Keratinocyte (primary cell): ENCODE measurements at regions not wholly inside any gene's neighbourhood (a gene's known extent, or its start where the extent isn't known, plus 50 kb on each side); places are given as distances from the start of the nearest gene placed in this dataset.

Experiments
- CTCF ChIP-seq, 3 experiments: IDR thresholded peaks in 1 of 3; conservative IDR thresholded peaks in 1 of 3; optimal IDR thresholded peaks in 1 of 3; 2 replicates in 2 of 3; 3 replicates in 1 of 3; pipeline versions ENCODE3 to v1.5.1; 2011; ENCODE audit warnings: low read length in 3 of 3, mild to moderate bottlenecking in 3 of 3, moderate library complexity in 2 of 3, control low read depth in 1 of 3, inconsistent platforms in 1 of 3; ENCODE audit not compliant: insufficient read depth in 2 of 3; ENCODE audit errors: extremely low read depth in 1 of 3
- EZH2 ChIP-seq: IDR thresholded peaks from one replicate; pipeline ENCODE4 v1.6.1; 2012; ENCODE audit warnings: inconsistent platforms, mild to moderate bottlenecking, low read length, moderate library complexity

- no peak for TF ChIP-seq CTCF (optimal IDR thresholded peaks at IDR 0.05 in 1 of 3, IDR thresholded peaks at IDR 0.05 in 1 of 3, conservative IDR thresholded peaks at IDR 0.05 in 1 of 3; ENCODE audit: extremely low read depth in 1 of 3, insufficient read depth in 2 of 3, low read length in 3 of 3)
- TF ChIP-seq EZH2 = no peak
Observed at GRCh38 chr1:101308935-101309333, 72.1 kb downstream of the S1PR1 start.
